Activated CD4-positive, alpha-beta T cell treated with anti-CD3 and anti-CD28 coated beads, Interleukin-2, Interleukin-4, amounts not matched to agents 100 ng/mL and 50 ng/mL, durations not matched to agents 16 hours and 8 hours (primary cell): ENCODE measurements at regions not wholly inside any gene's neighbourhood (a gene's known extent, or its start where the extent isn't known, plus 50 kb on each side); places are given as distances from the start of the nearest gene placed in this dataset.

Experiments
- DNase-seq: peaks from one replicate; pipeline ENCODE4 v3.0.0-alpha.2; 2020; ENCODE audit warnings: low spot score

DNA sequence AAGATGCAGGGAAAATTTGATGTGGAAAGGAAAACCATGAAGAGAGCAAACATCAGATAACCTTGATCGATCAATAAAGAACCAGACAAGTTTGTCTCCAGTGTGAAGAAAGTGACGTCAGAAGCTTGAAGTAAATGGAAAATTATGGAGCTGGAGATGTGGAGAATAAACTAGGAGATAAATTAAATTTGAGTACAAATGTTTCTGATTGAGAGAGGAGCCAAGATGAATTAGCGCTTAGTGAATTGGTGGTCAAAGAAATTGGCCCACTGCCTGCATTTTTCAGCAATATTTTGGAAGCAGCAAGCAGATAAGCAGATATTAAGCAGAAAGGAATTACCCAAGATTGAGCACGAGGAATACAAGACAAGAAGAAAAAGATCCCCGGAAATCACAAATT is 567.3 kb upstream of the ZNF385D start:
- DNase-seq: no peak

DNA sequence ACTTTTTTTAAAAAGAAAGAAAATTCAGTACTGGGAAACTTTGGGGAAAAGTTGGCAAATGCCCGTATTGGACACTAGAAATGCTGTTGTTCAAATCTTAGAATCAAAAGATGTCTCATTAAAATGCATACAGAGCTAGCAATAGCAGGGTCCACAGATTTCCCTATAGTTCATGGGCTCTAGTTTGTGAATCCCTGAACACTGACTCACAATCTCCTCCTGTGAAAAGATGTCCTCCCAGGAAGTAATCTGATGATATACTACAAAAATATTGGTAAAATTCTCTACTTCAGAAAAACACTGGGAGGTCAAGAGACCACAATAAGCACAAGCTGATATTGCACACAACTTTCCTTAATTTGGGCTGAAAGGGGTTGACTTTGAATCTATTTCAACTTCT is 568.4 kb upstream of the ZNF385D start:
- no peak for DNase-seq

DNA sequence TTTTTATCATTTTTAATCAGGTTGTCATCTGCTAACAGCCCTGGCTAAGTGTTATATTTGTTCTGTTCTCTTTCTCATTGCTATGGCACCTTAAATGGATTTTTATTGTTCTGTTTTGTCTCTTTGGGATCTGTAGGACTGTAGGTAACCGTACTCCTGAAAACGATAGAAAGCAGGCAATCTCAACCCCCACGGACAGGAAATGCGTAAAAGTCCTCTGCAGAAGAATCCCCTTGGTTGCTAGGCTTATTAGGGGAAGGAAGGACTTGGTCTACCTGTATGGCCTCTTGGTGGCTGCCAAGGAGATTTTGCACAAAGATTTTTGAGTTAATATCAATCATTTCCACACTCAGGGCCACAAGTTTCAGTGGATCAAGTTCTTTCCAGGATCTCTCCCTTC is 571.9 kb upstream of the ZNF385D start:
- no peak for DNase-seq

DNA sequence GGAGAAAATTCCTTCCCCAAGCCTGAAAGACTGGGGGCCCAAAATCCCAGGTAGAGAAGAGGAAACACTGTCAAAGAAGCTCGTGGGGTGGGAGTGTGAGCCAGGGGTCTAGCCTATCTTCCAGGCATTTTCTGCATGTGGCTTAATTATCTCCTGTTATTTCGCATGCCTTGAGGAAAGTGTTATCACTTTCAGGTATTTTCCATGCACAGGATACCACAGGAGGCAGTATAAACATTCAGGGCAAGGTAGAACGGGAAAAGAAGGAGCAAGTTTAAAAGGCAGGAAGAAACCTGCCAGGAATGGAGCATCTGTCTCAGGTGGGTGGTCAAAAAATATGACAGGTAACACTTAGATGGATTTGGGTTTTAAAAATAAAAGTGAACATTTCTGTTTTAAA is 575.3 kb upstream of the ZNF385D start:
- DNase-seq: no peak

DNA sequence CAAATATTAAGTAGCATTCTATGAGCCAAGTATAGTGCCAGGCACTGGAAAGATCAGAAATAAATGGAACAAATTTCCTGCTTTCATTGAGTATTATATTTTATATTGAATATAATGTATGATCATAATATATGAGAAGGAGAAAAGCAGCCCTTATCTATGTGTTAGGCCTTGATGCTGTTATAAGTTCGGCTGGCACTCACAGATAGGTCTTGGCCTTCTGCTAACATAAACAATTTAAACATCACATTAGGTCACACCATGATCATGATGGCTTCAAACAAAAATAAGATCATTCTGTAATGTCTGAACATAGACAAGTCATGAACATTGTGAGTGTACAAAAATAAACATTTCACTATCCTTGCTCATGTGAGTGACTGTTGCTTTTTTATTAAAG is 584.0 kb upstream of the ZNF385D start:
- no peak for DNase-seq

DNA sequence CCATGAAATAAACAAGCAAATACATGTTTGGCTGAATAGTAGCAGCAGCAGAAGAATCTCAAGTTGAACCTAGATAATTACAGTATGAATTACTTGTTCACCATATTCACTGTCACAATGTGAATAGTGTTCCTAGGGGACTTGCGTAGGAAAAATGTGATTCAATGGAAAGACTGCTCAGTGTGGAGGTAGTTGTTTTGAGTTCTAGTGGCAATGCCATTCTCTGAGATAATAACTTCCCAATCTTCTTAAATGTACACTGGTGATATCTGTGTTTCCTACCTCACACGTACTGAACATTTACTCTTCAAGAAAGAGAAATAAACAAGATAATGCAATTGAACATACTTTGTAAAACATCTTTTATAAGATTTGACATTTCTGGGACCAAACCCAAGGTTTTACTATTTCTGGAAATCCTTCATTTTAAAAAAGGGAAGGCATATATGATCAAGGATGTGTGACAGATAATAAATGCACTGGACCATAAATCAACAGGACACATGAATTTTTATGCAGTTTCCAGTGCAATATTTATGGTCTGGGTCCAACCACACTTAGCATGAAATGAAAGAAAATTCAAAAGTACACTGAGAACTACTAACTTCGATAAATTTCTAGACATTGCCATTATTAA is 598.3 kb upstream of the ZNF385D start:
- no peak for DNase-seq

DNA sequence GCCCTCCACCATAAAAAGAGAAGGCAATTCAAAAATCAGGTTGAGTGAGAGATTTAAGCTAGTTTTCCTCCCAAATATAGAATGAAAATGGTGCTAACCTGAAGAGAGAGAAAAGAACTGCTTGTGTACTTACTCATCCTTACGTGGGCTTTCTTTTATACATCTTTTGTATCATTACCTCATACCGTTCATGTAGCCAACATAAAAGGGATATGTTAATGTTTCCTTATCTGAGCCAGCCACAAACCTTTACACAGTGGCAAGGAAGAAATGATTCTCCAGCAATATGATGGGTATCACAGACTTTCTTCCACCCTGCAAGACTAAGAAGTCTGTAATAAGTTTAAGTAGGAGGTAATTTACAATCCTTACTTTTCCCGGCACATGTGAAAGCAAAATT is 600.8 kb upstream of the ZNF385D start:
- DNase-seq: no peak

DNA sequence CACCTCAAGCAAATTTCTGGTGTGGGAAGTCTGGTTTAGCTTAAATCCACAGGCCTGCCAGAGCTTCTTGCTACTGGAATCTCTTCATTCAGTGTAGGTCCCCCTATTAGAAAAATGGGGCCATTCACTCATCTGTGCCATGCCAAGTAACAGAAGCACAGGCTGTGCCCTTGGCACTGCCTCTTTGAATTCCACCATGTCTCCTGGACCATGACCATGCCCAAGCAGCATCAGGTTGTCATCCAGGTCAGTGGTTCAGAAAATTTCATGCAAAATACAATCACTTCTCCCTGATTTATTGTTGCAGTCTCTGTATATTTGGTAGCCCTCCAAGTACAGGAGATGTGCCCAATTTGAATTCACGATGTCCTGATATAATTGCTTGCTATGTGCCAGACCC is 602.1 kb upstream of the ZNF385D start:
- DNase-seq: no peak

DNA sequence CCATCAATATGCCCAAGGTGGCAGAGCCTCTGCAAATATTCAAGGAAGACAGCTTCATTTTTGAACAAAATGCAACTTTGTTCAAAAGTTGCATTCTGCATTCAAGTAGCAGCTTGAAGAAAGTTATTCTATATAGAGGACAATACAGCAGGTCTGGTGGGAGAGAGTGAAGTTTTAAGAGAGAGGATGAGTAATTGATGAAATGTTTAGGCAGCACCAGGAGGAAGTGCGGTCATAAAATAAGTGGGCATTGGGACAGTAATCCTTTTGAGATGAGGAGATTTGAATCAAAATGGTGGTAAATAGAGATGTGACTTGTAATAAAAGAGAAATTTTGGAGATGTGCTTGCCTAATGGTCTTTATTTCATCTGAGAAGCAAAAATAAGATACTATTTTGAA is 607.3 kb upstream of the ZNF385D start:
- DNase-seq: no peak

DNA sequence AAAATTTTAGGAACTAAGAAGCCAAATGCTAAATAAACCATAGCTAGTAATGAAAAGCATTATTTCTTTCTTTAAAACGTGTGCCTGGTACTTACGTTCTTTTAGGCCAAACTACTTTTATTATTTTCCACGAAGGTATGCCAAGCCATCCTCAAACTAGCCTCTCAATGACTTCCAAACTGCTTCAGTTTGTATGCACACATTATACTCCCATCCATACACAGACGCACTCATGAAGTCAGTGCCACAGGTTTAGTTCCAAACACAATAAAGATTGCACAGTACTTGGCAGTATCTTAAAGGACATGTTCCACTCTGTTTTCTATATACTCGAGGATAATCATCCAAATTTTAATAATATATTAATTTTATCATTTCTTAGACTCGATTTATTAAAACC is 609.2 kb upstream of the ZNF385D start:
- no peak for DNase-seq

DNA sequence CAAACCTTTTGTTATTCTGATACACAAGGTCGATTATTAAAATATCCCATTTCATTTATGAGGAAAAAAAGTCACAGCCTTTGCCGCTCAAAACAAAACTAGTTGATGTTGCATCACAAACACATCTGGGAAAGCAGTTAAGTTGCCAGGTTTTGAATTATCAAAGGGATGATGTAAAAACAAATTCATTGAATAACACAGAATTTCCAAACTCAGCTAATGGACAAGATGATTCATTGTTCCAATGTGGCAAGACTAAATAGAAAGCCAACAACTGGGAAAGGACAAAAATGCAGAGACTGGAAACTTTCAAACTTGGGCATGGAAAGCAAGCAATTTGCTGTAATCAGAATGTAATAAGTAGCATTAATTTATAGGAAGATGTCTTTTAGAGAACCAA is 610.0 kb upstream of the ZNF385D start:
- no peak for DNase-seq

DNA sequence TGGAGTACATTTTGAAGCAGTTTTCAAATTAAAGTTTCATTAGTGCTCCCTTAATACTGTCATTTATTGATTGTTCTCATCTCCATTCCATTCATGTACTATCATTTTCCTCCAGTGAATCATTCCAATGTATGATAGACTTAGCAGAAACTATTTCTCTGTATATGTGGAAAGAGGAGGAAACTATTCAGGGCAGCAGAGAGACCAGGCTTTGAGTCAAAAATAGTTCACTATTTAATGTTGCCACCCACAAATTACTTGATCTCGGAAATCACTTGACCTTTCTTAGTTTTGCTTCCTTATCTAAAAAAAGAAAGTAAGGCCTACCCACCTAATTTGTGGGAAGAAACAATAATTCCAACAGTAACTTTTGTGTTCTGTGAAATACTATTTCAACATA is 610.5 kb upstream of the ZNF385D start:
- DNase-seq: no peak

DNA sequence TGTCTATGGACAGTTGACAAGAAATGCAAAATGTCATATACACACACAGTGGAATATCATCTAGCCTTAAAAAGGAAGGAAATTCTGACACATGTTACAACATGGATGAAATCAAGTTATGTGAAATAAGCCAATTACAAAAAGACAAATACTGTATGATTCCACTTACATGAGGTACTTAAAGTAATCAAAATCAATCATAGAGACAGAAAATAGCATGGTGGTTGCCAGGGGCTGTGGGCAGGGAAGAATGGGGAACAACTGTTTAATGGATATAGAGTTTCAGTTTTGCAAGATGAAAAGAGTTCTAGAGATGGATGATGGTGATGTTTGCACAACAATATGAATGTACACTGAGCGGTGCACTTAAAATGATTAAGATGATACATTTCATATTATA is 613.8 kb upstream of the ZNF385D start:
- DNase-seq: no peak

DNA sequence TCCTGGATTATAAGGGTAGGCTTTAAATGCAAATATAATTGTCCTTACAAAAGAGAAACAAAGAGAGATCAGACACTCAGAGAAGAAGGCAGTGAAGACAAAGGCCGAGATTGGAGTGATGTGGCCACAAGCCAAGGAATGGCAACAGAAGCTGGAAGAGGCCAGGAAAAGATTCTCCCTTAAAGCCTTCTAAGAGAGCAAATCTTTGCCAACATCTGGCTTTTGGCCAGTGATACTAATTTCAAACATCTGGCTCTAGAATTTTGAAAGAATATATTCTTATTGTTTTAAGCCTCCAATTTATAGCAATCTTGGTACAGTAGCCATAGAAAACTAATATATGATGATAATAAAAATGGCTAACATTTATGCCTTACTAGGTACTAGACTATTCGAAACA is 615.8 kb upstream of the ZNF385D start:
- no peak for DNase-seq

DNA sequence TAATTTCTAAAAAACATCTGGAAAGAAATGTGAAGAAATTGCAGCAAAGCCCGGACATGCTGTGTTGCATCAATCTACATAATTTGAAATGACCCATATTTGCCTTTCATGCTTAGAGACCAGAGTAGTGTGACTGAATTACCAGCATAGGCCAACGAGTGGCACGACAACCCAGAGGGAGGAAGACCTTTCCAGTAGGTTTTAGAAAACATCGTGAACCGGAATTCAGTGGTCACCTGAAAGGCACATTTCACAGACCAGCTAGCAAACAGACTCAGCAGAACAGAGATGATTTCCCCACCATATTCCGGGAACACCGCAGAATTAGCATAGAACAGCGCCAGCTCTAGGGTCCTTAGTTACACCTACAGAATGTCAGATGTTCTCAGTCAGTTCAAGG is 620.0 kb upstream of the ZNF385D start:
- no peak for DNase-seq

DNA sequence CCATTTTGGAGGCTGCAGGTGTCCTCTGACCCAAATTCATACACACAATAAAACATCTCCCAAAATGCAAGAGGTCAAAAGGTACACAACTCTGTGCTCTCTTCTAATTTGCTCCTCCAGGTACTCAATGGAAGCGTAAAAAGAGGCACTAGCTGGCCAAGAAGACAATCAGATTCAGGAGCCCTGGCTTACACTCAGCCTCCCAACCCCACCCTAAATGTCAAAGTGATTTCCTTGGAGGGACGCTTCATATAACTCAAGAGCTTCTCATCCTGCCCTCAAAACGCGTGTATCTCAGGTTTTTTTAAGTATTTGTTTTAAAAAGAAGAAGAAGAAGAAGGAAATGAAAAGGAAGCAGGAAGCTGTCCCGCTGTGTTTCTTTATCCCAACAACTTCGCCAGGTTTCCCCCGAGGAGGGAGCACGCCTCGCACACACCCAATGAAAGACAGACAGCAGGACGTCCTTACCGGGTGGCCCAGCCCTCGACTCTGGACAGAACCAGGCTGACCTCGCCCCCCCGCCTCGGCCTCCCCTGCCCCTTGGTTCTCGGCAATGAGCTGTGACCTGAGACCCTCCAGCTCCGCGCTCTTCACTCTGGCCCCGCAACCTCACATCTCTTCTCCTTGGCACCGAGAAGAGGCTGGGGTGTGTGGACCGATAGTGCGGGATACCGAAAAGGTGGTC is 620.7 kb upstream of the ZNF385D start:
- DNase-seq: no peak

DNA sequence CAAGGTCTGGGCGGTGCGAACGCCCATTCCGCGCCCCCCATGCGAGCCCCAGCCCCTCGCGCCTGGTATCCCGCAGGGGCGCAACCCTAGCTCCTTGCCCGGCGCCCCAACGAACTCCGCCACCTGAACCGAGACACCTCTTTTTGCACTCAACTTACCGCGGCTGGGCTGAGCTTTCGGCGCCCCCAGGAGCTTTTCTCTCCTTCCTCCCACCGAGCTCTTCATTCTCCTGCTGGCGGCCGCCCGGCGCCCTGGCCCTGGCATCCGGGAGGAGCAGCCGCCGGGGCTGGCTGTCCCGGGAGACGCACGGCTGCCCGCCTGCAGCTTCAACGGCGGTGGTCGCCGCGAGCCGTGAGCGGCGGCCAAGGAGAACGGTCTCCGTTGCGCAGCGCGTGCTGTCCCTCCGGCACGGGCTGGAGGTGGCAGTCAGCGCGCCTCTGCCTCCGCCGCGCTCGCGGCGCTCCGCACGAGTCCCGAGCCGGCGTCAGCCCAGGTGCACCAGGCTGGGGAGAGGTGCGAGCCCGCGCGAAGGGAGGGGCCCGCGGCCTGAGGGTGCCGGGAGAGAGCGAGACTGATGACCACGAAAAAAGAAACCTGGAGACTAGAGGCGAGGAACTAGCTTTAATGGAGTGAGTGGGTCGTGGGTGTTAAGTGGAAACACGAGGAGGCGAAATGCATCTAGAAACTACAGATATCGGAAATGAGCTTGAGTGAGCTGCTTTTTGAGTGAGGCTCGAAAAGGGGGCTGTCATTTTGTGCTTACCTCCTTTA is 621.5 kb upstream of the ZNF385D start:
- DNase-seq: no peak

DNA sequence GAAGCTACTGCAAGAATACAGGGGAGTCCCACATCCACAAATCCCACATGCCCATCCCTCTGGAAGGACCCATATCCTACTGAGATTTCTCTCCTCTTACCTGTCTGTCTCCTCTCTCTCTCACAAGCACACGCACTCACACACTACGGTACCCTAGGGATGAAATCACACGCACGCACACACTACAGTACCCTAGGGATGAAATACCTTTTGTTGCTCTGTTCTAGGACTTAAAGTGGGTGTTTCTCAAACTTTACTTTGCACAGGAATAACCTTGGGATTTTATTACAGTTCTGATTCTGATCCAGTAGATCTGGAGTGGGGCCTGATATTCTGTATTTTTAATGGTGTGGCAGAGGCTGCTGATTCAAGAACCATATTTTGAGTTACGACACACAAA is 622.2 kb upstream of the ZNF385D start:
- DNase-seq: no peak

DNA sequence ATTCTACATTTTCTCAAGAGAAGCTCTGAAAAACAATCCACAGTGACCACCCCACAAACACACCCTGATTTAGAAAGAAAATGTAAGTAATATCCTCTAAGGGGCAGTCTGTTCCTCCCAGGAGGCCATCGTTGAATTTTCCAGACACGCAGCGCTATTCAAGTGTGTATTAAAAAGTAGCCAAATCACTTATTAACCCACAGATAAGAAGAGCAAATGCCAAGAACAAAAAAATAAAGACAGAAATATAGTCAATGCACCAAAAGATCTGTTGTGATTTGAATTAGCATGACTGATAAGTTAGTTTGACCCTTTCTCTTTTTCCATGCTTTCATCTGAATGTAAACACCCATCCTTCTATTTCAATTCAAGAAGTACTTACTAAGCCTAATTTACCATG is 622.8 kb upstream of the ZNF385D start:
- no peak for DNase-seq

DNA sequence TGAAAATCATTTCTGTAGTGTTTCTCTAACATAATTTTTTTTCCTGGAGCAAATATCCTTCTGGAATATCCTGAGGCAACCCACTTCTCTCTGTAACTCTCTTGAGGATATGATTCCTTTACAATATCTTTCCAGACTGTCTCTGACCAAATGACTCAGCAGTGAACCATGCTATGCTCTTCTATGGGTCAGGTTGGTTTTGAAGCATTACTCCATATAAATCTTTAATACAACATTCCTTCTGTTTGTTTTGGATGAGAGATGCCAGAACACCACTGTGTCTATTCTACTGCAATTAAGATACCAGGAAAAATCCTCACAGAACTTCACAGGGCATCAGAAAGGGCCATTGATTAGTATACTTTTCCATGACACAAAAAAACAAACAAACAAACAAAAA is 626.4 kb upstream of the ZNF385D start:
- DNase-seq: no peak

DNA sequence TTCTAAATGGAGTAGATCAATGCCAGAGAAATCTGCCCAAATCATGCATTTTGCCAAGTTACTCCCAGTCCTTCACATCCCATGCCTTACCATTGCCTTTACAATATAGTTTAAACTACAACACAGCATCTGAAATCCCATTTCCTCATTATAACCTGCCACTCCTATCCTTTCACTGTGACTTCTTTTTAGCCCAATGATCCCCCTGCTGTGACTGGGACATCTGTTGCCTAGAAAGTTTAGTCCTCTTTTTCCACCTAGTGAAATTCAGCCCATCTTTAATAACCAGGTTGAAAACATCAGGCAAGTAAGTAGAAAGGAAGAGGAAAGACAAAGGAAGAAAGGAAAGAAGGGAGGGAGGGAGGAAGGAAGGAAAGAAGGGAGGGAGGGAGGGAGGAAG is 627.9 kb upstream of the ZNF385D start:
- DNase-seq: no peak

DNA sequence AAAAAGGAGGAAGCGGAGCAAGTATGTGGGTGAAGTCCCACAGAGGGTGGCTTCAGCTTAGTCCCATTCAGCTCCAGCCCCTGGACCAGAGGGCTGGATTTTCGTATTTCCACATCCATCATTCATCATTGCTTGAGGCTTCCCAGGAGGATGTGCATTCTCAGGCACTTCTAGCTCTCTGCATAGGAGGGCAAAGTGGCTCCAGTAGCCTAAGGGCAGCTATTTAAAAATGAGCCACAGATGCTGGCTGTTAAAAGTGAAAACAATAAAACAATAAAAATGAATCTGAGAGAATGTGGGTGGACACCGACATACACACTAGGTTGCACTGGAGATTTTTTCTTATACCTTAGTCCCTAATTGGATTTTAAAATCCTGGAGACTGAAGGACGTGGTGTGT is 629.2 kb upstream of the ZNF385D start:
- no peak for DNase-seq

DNA sequence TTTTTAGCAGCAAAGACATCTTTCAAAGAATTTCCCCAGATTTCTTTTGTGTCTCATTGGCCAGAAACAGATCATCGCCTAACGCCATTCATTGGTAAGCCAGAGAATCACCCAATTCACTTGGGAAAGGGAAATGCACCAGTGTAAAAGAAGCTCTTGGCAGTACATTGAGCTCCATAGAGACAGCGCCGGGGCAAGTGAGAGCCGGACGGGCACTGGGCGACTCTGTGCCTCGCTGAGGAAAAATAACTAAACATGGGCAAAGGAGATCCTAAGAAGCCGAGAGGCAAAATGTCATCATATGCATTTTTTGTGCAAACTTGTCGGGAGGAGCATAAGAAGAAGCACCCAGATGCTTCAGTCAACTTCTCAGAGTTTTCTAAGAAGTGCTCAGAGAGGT is 630.6 kb upstream of the ZNF385D start:
- DNase-seq: peak; percentile 1

DNA sequence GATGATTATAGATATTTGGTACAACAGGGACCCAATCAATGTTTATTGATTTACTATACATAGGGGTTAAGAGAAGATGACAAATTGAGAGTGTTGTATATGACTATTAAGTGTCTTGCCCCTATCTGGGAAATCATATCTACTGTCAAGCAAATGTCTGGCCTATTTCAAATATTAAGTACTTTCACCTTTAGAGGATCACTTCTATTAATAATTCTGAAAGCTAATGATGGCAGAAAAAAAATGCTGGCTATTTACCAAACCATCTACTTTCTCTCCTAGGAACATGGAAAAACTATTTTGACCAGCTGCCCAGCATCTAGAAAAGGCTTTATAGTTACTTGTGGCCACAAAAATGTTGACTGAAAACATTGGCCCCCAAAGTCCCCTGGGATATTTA is 632.3 kb upstream of the ZNF385D start:
- DNase-seq: no peak
